ENCODE measurements at regions not wholly inside any gene's neighbourhood (a gene's known extent, or its start where the extent isn't known, plus 50 kb on each side); places are given as distances from the start of the nearest gene placed in this dataset.

DNA sequence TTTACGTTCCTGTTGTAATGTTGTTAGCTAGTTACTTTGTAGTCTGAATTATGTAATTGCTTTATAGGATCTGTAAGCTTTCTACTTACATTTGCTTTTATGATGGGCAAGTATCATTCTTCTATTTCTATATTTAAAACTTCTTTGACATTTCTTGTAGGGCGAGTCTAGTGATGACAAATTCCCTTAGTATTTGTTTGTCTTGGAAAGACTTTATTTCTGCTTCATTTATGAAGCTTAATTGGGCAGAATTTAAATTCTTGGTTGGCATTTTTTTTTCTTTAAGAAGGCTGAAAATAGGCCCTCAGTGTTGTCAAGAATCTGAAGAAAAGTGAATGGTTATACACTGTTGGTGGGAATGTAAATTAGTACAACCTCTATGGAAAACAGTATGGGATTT lies 506.3 kb downstream of the TENT5A start:
- H3K9ac ChIP-seq (ENCODE audit: low read depth, low read length, poor library complexity) = no peak overlapping the region
- H3K27ac ChIP-seq (replicated peaks; ENCODE audit: low read length) = no peak overlapping the region
- H3K36me3 ChIP-seq (replicated peaks in 1 of 2; ENCODE audit: control insufficient read depth in 2 of 2, insufficient read depth in 2 of 2, low read length in 2 of 2) = no peaks in the 10 kb centered on the region
- no peaks in the 10 kb centered on the region for H3K27me3 ChIP-seq (ENCODE audit: control insufficient read depth in 3 of 3, insufficient read depth in 3 of 3, low read depth in 1 of 3, low read length in 3 of 3)
- no peaks in the 10 kb centered on the region for H3K4me1 ChIP-seq (ENCODE audit: control insufficient read depth in 2 of 2, insufficient read depth in 1 of 2, low read depth in 1 of 2, low read length in 2 of 2)
- H4K8ac ChIP-seq (ENCODE audit: low read depth, low read length) = no peak overlapping the region
- H3K18ac ChIP-seq (ENCODE audit: low read length) = no peak overlapping the region
- H2AK5ac ChIP-seq (ENCODE audit: low read depth, low read length) = no peak overlapping the region
- H2BK15ac ChIP-seq (ENCODE audit: low read length) = no peak overlapping the region
- H2BK120ac ChIP-seq (ENCODE audit: low read depth, low read length) = no peak overlapping the region
- H3K9me3 ChIP-seq (replicated peaks in 1 of 2; ENCODE audit: control insufficient read depth in 2 of 2, insufficient read depth in 1 of 2, low read depth in 1 of 2, low read length in 2 of 2) = no peaks in the 10 kb centered on the region
- no peak overlapping the region for H3K4me3 ChIP-seq (ENCODE audit: low read length in 2 of 2)
- no peak overlapping the region for H3K23ac ChIP-seq (ENCODE audit: low read depth, low read length, poor library complexity)
- no peak overlapping the region for H4K91ac ChIP-seq (ENCODE audit: low read depth, low read length, poor library complexity)
- no peak overlapping the region for H2AFZ ChIP-seq (ENCODE audit: low read length)
- no peaks in the 10 kb centered on the region for H3K79me1 ChIP-seq (ENCODE audit: low read depth, low read length)
- no peak overlapping the region for H3K4ac ChIP-seq (ENCODE audit: low read length)
- DNase-seq (ENCODE audit: low spot score) = no peak
- H2BK5ac ChIP-seq (ENCODE audit: low read length) = no peak overlapping the region
- H3K4me2 ChIP-seq (ENCODE audit: insufficient read depth, low read length, poor library complexity, severe bottlenecking) = no peak overlapping the region
- no peak overlapping the region for H2BK12ac ChIP-seq (ENCODE audit: low read length)
- WGBS, 2 donors (ENCODE audit: extremely low coverage in 2 of 2, insufficient read length in 2 of 2, insufficient replicate concordance in 1 of 2) = no CpG with 5 or more reads among the region's 2 CpGs
- H3K14ac ChIP-seq (ENCODE audit: low read length) = no peak overlapping the region

GRCh38 chr6:81242624-81243023 lies 509.9 kb downstream of the TENT5A start:
- Histone ChIP-seq H2BK15ac (ENCODE audit: low read length) (no peak overlapping the region), H3K23ac (ENCODE audit: low read depth, low read length, poor library complexity) (no peak overlapping the region), H3K27ac (replicated peaks; ENCODE audit: low read length) (no peak overlapping the region), H2AFZ (ENCODE audit: low read length) (no peak overlapping the region), H3K9me3 (replicated peaks in 1 of 2; ENCODE audit: control insufficient read depth in 2 of 2, insufficient read depth in 1 of 2, low read depth in 1 of 2, low read length in 2 of 2) (no peaks in the 10 kb centered on the region), H4K8ac (ENCODE audit: low read depth, low read length) (no peak overlapping the region), H3K36me3 (replicated peaks in 1 of 2; ENCODE audit: control insufficient read depth in 2 of 2, insufficient read depth in 2 of 2, low read length in 2 of 2) (no peaks in the 10 kb centered on the region), H2BK12ac (ENCODE audit: low read length) (no peak overlapping the region), H3K79me1 (ENCODE audit: low read depth, low read length) (no peaks in the 10 kb centered on the region), H4K91ac (ENCODE audit: low read depth, low read length, poor library complexity) (no peak overlapping the region), H3K9ac (ENCODE audit: low read depth, low read length, poor library complexity) (no peak overlapping the region), H3K18ac (ENCODE audit: low read length) (no peak overlapping the region), H3K27me3 (ENCODE audit: control insufficient read depth in 3 of 3, insufficient read depth in 3 of 3, low read depth in 1 of 3, low read length in 3 of 3) (no peaks in the 10 kb centered on the region), H3K4ac (ENCODE audit: low read length) (no peak overlapping the region), H3K4me3 (ENCODE audit: low read length in 2 of 2) (no peak overlapping the region), H2BK120ac (ENCODE audit: low read depth, low read length) (no peak overlapping the region), H3K4me2 (ENCODE audit: insufficient read depth, low read length, poor library complexity, severe bottlenecking) (no peak overlapping the region), H2AK5ac (ENCODE audit: low read depth, low read length) (no peak overlapping the region), H3K4me1 (ENCODE audit: control insufficient read depth in 2 of 2, insufficient read depth in 1 of 2, low read depth in 1 of 2, low read length in 2 of 2) (no peaks in the 10 kb centered on the region), H2BK5ac (ENCODE audit: low read length) (no peak overlapping the region), H3K14ac (ENCODE audit: low read length) (no peak overlapping the region)
- no peak for DNase-seq (ENCODE audit: low spot score)
- no CpG with 5 or more reads among the region's 1 CpG for WGBS, 2 donors (ENCODE audit: extremely low coverage in 2 of 2, insufficient read length in 2 of 2, insufficient replicate concordance in 1 of 2)

- Histone ChIP-seq H4K91ac (ENCODE audit: low read depth, low read length, poor library complexity) (no peak overlapping the region), H3K9ac (ENCODE audit: low read depth, low read length, poor library complexity) (no peak overlapping the region), H3K14ac (ENCODE audit: low read length) (no peak overlapping the region), H4K8ac (ENCODE audit: low read depth, low read length) (no peak overlapping the region), H3K23ac (ENCODE audit: low read depth, low read length, poor library complexity) (no peak overlapping the region), H2AFZ (ENCODE audit: low read length) (no peak overlapping the region), H2BK120ac (ENCODE audit: low read depth, low read length) (no peak overlapping the region), H2AK5ac (ENCODE audit: low read depth, low read length) (no peak overlapping the region), H3K36me3 (replicated peaks in 1 of 2; ENCODE audit: control insufficient read depth in 2 of 2, insufficient read depth in 2 of 2, low read length in 2 of 2) (no peaks in the 10 kb centered on the region), H3K27me3 (ENCODE audit: control insufficient read depth in 3 of 3, insufficient read depth in 3 of 3, low read depth in 1 of 3, low read length in 3 of 3) (no peaks in the 10 kb centered on the region), H3K4me1 (ENCODE audit: control insufficient read depth in 2 of 2, insufficient read depth in 1 of 2, low read depth in 1 of 2, low read length in 2 of 2) (no peaks in the 10 kb centered on the region), H2BK15ac (ENCODE audit: low read length) (no peak overlapping the region), H3K18ac (ENCODE audit: low read length) (no peak overlapping the region), H3K4ac (ENCODE audit: low read length) (no peak overlapping the region), H3K27ac (replicated peaks; ENCODE audit: low read length) (no peak overlapping the region), H3K4me2 (ENCODE audit: insufficient read depth, low read length, poor library complexity, severe bottlenecking) (no peak overlapping the region), H2BK5ac (ENCODE audit: low read length) (no peak overlapping the region), H2BK12ac (ENCODE audit: low read length) (no peak overlapping the region), H3K9me3 (replicated peaks in 1 of 2; ENCODE audit: control insufficient read depth in 2 of 2, insufficient read depth in 1 of 2, low read depth in 1 of 2, low read length in 2 of 2) (no peaks in the 10 kb centered on the region), H3K4me3 (ENCODE audit: low read length in 2 of 2) (no peak overlapping the region), H3K79me1 (ENCODE audit: low read depth, low read length) (no peaks in the 10 kb centered on the region)
- WGBS, 2 donors (ENCODE audit: extremely low coverage in 2 of 2, insufficient read length in 2 of 2, insufficient replicate concordance in 1 of 2) = no CpG with 5 or more reads among the region's 5 CpGs
- DNase-seq (ENCODE audit: low spot score) = no peak
Observed at GRCh38 chr6:81241126-81242041, 511.1 kb downstream of the TENT5A start.

DNA sequence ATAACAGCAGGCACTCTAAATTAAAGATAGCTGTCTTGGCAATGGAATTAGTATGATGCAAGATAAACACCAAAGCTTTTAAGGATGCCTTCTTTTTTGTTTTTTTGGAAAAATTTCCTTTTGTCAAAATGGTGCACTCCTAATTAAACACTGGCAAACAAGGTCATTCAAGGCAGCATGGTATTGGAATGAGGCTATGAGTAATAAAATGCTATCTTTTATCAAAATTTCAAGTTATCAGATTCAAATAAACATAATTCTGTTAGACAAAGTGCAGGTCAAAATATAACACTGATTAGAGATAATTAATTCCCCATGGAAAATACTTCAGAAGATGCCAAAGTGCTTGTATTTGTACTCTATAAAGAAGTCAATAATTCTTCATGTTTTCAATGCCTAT lies 514.1 kb downstream of the TENT5A start:
- Histone ChIP-seq H2BK120ac (ENCODE audit: low read depth, low read length) (no peak overlapping the region), H3K9ac (ENCODE audit: low read depth, low read length, poor library complexity) (no peak overlapping the region), H2AFZ (ENCODE audit: low read length) (no peak overlapping the region), H2BK15ac (ENCODE audit: low read length) (no peak overlapping the region), H2BK5ac (ENCODE audit: low read length) (no peak overlapping the region), H4K8ac (ENCODE audit: low read depth, low read length) (no peak overlapping the region), H3K23ac (ENCODE audit: low read depth, low read length, poor library complexity) (no peak overlapping the region), H3K4me2 (ENCODE audit: insufficient read depth, low read length, poor library complexity, severe bottlenecking) (no peak overlapping the region), H3K27me3 (ENCODE audit: control insufficient read depth in 3 of 3, insufficient read depth in 3 of 3, low read depth in 1 of 3, low read length in 3 of 3) (no peaks in the 10 kb centered on the region), H3K4me3 (ENCODE audit: low read length in 2 of 2) (no peak overlapping the region), H3K79me1 (ENCODE audit: low read depth, low read length) (no peaks in the 10 kb centered on the region), H2BK12ac (ENCODE audit: low read length) (no peak overlapping the region), H3K27ac (replicated peaks; ENCODE audit: low read length) (no peak overlapping the region), H4K91ac (ENCODE audit: low read depth, low read length, poor library complexity) (no peak overlapping the region), H3K36me3 (replicated peaks in 1 of 2; ENCODE audit: control insufficient read depth in 2 of 2, insufficient read depth in 2 of 2, low read length in 2 of 2) (no peaks in the 10 kb centered on the region), H3K9me3 (replicated peaks in 1 of 2; ENCODE audit: control insufficient read depth in 2 of 2, insufficient read depth in 1 of 2, low read depth in 1 of 2, low read length in 2 of 2) (no peaks in the 10 kb centered on the region), H3K14ac (ENCODE audit: low read length) (no peak overlapping the region), H3K4me1 (ENCODE audit: control insufficient read depth in 2 of 2, insufficient read depth in 1 of 2, low read depth in 1 of 2, low read length in 2 of 2) (no peaks in the 10 kb centered on the region), H3K4ac (ENCODE audit: low read length) (no peak overlapping the region), H2AK5ac (ENCODE audit: low read depth, low read length) (no peak overlapping the region), H3K18ac (ENCODE audit: low read length) (no peak overlapping the region)
- DNase-seq (ENCODE audit: low spot score) = no peak

Measured in neuronal stem cell (in vitro differentiated cells).